GM18873 (cell line): ENCODE measurements at regions not wholly inside any gene's neighbourhood (a gene's known extent, or its start where the extent isn't known, plus 50 kb on each side); places are given as distances from the start of the nearest gene placed in this dataset.

Experiments
- ATAC-seq: cut with Tn5 transposase; IDR thresholded peaks from one replicate; pipeline ENCODE4 v1.9.1; 2021; ENCODE audit warnings: mild to moderate bottlenecking, moderate library complexity, moderate number of reproducible peaks; ENCODE audit not compliant: unreplicated experiment, low FRiP score

DNA sequence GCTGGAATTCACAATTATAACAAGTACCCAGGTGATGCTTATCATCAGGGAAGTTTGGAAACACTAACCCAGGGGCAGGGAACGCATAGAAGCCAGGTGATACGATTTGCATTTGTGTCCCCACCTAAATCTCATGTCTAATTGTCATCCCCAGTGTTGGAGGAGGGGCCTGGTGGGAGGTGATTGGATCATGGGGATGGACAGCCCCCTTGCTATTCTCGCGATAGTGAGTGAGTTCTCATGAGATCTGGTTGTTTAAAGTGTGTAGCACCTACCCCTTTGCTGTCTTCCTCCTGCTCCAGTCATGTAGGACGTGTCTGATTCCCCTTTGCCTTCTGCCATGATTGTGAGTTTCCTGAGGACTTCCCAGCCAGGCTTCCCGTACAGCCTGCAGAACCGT is 276.3 kb downstream of the UTP18 start:
- ATAC-seq: no peak

DNA sequence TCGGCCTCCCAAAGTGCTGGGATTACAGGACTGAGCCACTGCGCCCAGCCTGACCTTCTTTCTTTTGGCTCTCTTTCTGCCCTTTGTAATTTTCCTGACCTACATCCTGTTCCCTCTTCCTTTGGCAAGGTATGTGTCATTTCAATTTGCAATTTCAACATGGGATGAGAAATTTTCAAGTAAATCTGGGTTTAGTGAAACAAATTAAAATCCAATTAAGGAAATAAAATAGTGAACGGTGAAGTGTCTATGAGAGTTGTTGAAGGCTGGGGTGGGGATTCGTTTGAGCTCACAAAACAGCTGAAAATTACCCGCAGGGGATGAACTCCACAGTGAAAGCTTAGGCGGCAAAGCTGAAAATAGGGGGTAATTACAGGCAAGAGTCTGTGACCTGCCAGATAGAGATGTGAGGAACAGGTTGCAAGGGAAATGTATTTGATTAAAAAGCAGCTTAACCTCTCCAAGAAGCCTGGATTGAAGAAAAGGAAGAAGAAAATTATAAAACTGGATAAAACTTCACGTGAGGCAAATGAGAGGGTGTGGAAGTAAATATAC is 277.7 kb downstream of the UTP18 start:
- ATAC-seq: no peak

DNA sequence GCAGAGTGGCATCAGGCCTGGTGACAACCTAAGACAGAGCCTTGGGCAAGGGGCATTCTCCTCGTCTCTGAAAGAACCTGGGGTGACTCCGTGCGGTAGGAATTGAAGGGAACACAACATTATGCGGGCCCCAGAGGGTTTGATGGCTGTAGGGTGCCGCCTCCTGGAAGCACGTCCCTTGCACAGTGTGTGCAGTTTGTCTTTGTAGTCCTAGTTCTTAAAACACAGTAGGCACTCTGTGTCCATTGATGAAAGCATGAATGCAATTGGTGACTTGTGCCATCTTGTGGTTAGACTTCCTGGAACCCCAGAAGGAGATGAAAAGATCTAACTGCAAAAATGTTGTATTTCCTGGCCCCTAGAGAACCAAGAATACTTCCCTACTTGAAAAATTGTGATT is 279.8 kb downstream of the UTP18 start:
- ATAC-seq: no peak

DNA sequence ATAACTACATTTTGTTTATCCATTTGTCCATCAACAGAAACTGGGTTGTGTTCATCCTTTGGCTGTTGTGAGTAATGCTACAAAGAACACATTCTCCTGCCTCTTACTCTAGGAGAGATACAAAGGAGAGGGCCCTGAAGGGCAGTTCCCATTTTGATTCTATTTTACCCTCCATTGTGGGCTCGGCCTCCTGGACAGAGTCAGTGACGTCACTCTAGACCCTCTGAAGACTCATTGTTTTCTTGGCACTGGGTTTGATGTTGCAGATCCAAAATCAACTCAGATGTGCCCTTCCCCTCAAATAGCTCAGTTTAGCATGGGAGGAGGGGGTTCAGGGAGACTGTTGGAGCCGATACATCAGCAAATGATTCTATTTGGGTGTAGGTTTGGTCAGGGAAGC is 280.9 kb downstream of the UTP18 start:
- ATAC-seq: no peak

DNA sequence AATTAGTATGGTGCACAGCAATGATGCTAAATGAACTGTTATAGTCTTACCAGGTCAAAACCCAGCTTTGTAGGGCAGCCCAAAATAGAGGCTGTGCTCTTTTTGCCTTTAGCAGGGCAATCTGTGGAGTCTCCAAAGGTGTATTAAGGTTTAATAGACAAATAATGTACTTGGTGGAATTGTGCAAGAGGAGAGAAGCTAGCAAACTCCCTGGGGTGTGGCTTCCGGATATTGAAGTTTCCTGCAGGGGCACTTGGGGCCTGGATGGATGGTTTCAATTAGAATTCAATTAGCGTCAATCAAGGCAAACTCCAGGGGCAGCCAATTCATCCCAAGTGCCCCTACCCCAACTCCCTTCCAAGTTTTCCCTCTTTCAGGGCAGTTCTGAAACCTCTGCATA is 285.8 kb downstream of the UTP18 start:
- ATAC-seq: no peak

DNA sequence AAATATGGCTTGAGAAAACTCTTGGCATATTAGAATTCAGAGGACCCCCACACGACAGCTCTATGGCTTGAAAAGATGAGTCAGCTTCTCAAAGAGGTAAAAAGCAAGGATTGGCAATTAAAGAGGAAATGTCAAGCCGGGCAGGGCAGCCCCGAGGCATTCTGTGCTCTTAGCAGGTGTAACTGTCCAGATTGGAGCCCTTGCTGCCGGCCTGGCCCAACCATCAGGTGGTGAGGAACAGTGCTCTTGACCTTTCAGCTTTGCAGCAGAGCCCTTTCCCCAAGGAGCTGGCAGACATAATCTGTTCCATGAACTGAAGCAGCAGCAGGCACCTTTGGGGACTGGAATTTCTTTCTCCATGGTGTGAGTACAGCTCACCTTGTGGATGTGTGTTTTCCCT is 287.8 kb downstream of the UTP18 start:
- no peak for ATAC-seq

DNA sequence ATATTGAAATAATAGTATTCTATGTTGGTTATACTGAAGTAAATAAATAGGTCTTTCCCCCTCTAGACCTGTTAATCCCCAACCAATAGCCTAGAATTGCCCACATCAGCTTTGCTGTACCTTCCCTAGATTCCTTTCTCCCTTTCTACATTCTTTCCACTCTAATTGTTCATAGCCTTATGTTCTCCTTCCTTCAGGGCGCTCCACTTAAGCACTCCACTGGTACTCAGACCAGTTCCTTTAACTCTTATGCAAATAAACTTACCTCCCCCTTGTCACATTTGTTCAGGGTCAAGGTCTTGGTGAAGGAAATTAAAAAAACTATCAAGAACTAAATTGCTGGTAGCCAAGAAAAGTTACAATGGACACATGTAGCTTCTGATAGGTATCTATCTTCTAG is 294.8 kb downstream of the UTP18 start:
- no peak for ATAC-seq

DNA sequence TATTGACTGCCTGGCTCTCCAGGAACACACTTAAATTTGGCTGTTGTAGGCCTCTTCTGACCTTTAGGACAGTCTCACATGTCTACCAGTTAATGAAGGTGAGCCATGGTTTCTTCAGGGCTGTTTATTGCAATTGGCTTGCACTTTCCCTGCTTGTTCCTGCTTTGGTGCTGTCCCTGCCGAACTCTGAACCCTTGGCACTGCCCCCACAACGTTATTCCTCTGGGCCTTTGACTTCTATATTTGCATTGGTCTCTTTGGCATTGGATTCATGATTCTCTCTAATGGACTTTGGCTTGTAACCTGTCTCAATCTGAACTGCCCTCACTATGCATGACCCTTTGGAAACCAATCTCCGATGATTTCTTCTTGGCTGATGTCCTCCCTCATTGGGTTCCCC is 299.4 kb downstream of the UTP18 start:
- ATAC-seq: no peak

DNA sequence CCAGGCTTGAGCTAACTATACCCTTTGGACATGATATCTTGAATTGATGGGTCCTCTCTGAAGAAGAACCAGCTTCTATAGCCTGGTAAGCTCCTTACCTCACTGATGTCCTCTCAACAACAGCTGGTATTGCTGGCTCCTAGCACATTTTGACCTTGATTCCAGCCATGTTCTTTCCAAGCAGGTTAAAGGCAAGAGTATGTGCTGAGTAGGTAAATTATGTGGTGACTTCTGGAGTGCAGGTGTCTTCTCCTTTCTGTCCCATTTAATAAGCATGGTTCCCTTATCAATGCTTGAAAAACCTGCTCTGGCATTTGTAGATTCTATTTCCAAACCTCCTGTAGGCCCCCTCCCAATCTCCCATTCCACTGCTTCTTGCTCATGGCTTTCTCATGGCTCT is 300.1 kb downstream of the UTP18 start:
- no peak for ATAC-seq

DNA sequence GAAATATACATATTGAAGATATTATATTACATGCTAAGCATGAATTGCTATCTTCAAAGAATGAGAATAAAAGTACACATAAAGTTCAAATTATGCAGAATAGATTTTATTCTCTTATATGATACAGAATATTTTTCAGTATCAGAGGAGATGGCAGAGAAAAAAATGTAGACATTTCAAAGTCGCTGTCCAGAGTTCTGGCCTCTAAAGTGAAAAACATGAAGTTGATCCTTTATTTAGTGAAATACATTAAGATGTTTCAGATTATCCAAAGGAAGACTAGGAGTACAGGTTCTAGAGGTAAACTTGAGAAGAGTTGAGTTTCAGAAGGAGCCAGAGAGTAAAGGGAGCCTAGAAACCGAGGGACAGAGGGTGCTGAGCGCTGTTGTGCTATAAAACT is 303.6 kb downstream of the UTP18 start:
- no peak for ATAC-seq

DNA sequence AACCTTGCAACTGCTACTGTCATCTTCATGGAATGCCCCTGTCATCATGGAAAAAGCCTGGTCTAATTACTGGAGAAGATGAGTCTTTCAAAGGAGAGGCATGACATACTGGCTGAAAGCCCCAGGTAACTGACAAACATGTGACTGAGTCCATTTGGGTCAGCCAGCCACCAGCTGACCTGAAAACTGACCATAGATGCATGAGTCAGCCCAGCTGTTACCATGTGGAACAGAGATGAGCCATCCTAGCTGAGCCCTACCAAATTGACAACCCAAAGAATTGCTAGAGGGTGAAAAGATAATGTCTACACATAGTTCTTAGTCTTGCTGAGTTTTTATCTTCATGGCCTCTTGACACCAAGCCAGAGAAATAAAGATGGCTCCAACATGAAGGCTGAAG is 311.8 kb downstream of the UTP18 start:
- no peak for ATAC-seq
